ENCODE measurements at regions not wholly inside any gene's neighbourhood (a gene's known extent, or its start where the extent isn't known, plus 50 kb on each side); places are given as distances from the start of the nearest gene placed in this dataset.

- CTCF ChIA-PET, result interaction anchor here (1.7 kb wide), 1 partner anchor 11 kb away, joined by 3 read pairs; no protein-coding TSS in a partner anchor
- TF ChIP-seq CTCF (IDR thresholded peaks at IDR 0.05; ENCODE audit: insufficient read depth, low read depth, low read length), result no peak
- POLR2A ChIA-PET, result no interaction called here
- no peaks in the 10 kb centered on the region for H3K27me3 ChIP-seq (ENCODE audit: control insufficient read depth, insufficient read depth, low read length)
- H3K4me3 ChIP-seq (ENCODE audit: low read depth, low read length), result no peak overlapping the region
- H3K36me3 ChIP-seq (ENCODE audit: control insufficient read depth, insufficient read depth, low read length), result no peaks in the 10 kb centered on the region
- no peak for DNase-seq (ENCODE audit: low read depth)
Measured at GRCh38 chr2:60400462-60401246, 152.8 kb downstream of the BCL11A start.

DNA sequence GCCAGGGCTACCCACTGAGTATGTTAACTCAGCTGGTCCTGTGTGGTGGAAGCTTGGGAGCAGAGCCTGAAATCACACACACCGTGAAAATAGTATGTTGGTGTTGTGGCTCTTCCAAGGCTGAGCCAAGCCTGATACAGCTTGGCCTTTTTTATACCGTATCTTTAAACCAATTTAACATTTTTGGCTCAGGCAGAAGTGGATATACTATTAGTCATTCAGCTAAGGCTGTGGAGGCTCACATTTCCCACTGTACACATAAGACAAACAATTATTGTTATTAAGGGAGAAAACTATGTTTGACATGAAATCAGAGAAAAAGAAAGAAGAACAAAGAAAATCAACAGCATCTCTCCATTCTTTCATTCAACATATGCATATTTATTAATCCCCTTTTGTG, 159.0 kb downstream of the BCL11A start:
- Histone ChIP-seq H3K4me3 (ENCODE audit: low read depth, low read length) (no peak overlapping the region), H3K36me3 (ENCODE audit: control insufficient read depth, insufficient read depth, low read length) (no peaks in the 10 kb centered on the region), H3K27me3 (ENCODE audit: control insufficient read depth, insufficient read depth, low read length) (no peaks in the 10 kb centered on the region)
- TF ChIP-seq CTCF (IDR thresholded peaks at IDR 0.05; ENCODE audit: insufficient read depth, low read depth, low read length), result no peak
- no peak for DNase-seq (ENCODE audit: low read depth)
- ChIA-PET CTCF (no interaction called here), POLR2A (no interaction called here)

GRCh38 chr2:60391649-60392375, 161.6 kb downstream of the BCL11A start:
- CTCF ChIA-PET, result no interaction called here
- no peaks in the 10 kb centered on the region for H3K36me3 ChIP-seq (ENCODE audit: control insufficient read depth, insufficient read depth, low read length)
- no peak for DNase-seq (ENCODE audit: low read depth)
- H3K27me3 ChIP-seq (ENCODE audit: control insufficient read depth, insufficient read depth, low read length), result no peaks in the 10 kb centered on the region
- H3K4me3 ChIP-seq (ENCODE audit: low read depth, low read length), result no peak overlapping the region
- POLR2A ChIA-PET, result no interaction called here
- no peak for TF ChIP-seq CTCF (IDR thresholded peaks at IDR 0.05; ENCODE audit: insufficient read depth, low read depth, low read length)

DNA sequence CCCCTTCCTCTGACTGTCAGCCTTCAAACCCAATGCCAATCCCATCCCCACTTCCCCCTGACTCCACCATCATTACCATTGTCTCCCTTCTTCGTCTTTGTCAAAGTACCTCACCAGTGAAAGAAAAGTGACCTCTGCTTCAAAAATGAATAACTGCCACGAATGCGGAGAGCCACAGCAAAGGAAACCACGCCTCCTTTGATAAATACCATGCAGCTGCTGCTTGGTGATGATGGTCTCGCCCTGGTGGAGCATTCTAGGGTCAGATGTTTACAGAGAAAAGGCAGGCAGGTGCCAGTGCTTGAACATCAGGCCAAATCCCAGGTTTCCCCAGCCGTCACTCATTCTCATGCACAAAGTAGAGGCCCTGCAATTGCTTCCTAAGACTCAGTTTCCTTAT, 162.2 kb downstream of the BCL11A start:
- no peak for TF ChIP-seq CTCF (IDR thresholded peaks at IDR 0.05; ENCODE audit: insufficient read depth, low read depth, low read length)
- no peak for DNase-seq (ENCODE audit: low read depth)
- ChIA-PET CTCF (no interaction called here), POLR2A (no interaction called here)
- H3K27me3 ChIP-seq (ENCODE audit: control insufficient read depth, insufficient read depth, low read length), result no peaks in the 10 kb centered on the region
- H3K4me3 ChIP-seq (ENCODE audit: low read depth, low read length), result no peak overlapping the region
- H3K36me3 ChIP-seq (ENCODE audit: control insufficient read depth, insufficient read depth, low read length), result no peaks in the 10 kb centered on the region

DNA sequence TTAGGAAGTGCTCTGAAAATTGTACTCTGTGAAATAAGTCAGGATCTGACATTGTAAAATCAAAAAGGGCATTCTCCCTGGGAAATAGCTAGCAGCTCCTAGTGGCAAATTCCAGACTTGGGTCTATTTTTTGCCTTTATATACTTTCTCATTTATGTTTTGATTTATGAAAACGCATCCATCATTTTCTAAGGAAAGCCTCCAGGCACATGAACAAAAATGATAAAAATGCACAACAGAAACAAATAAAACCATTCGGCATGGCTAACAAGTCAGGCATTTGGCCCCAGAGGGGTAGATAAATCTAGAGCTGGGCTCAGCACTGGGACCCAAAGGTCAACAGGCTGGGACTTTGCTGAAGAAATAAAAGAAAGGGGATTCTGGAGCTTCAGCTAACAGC, 167.0 kb downstream of the BCL11A start:
- Histone ChIP-seq H3K27me3 (ENCODE audit: control insufficient read depth, insufficient read depth, low read length) (no peaks in the 10 kb centered on the region), H3K4me3 (ENCODE audit: low read depth, low read length) (no peak overlapping the region), H3K36me3 (ENCODE audit: control insufficient read depth, insufficient read depth, low read length) (no peaks in the 10 kb centered on the region)
- CTCF ChIA-PET, result no interaction called here
- POLR2A ChIA-PET, result no interaction called here
- DNase-seq (ENCODE audit: low read depth), result no peak
- no peak for TF ChIP-seq CTCF (IDR thresholded peaks at IDR 0.05; ENCODE audit: insufficient read depth, low read depth, low read length)
